K562 (cell line): ENCODE measurements at regions not wholly inside any gene's neighbourhood (a gene's known extent, or its start where the extent isn't known, plus 50 kb on each side); places are given as distances from the start of the nearest gene placed in this dataset.

Source experiments
- ATAC-seq: fragments of 200-7000 bp; cut with Tn5 transposase; 3 replicates; pipeline ENCODE4 v1.9.1; 2020; ENCODE audit warnings: moderate library complexity
- BruUV-seq: library from RNA; stranded (reverse); fragments of 400-500 nt; replicated peaks from 2 replicates; lab custom pipeline; 2021; lab: Mats Ljungman, UMichigan
- CTCF ChIA-PET: fragments of 300-600 bp; formaldehyde crosslinking; extraction: SDS; loops from one replicate; lab custom pipeline; 2021; ENCODE audit warnings: low intra/inter-chr PET ratio; lab: Yijun Ruan, JAX
- POLR2A ChIA-PET: fragments of 300-600, 350-650 bp; sonication (Branson Sonifier 250); formaldehyde crosslinking; extraction: SDS; loops from one replicate; lab custom pipeline; 2021; ENCODE audit warnings: antibody characterized with exemption, inconsistent platforms; lab: Yijun Ruan, JAX
- DNase-seq, 4 experiments: peaks; one replicate each; pipeline versions ENCODE4 v3.0.0 to v3.0.0-alpha.2; 2011 to 2018; ENCODE audit warnings: low spot score in 3 of 4, mixed read lengths in 3 of 4; ENCODE audit errors: extremely low read depth in 1 of 4
- FAIRE-seq: peaks from 2 replicates; lab custom pipeline; 2011; peaks lifted over from hg19 to GRCh38; lab: Jason Lieb, UNC
- H2AFZ ChIP-seq: 2 replicates; pipeline ENCODE4 v1.6.0; 2011; ENCODE audit warnings: low read depth, low read length, control low read depth, inconsistent platforms
- H3K27ac ChIP-seq: fragments of 200-600 bp; 3 replicates; pipeline ENCODE4 v1.8.0; 2011; ENCODE audit warnings: low read depth, mild to moderate bottlenecking, control low read depth, inconsistent platforms, low read length, moderate library complexity, mixed read lengths; ENCODE audit errors: extremely low read depth
- H3K27me3 ChIP-seq, 2 experiments: fragments of 300-600 bp in 1 of 2; 2 replicates in 1 of 2; 3 replicates in 1 of 2; pipeline versions ENCODE4 v1.6.0 to v1.8.0; 2011; ENCODE audit warnings: inconsistent platforms in 2 of 2, low read length in 2 of 2, mild to moderate bottlenecking in 1 of 2, mixed read lengths in 1 of 2, moderate library complexity in 1 of 2; ENCODE audit not compliant: control insufficient read depth in 2 of 2, insufficient read depth in 2 of 2
- H3K36me3 ChIP-seq: fragments of 300-600 bp; 3 replicates; pipeline ENCODE4 v1.8.0; 2011; ENCODE audit warnings: mild to moderate bottlenecking, low read length, inconsistent platforms; ENCODE audit not compliant: control insufficient read depth, insufficient read depth
- H3K4me1 ChIP-seq, 2 experiments: fragments of 200-600 bp in 1 of 2; replicated peaks in 1 of 2; 2 replicates in 1 of 2; 3 replicates in 1 of 2; pipeline versions ENCODE4 v1.5.1 to v1.8.0; 2011; ENCODE audit warnings: inconsistent platforms in 2 of 2, low read length in 2 of 2, mild to moderate bottlenecking in 1 of 2, mixed read lengths in 1 of 2, moderate library complexity in 1 of 2; ENCODE audit not compliant: control insufficient read depth in 2 of 2, insufficient read depth in 2 of 2
- H3K4me2 ChIP-seq: 2 replicates; pipeline ENCODE4 v1.6.1; 2011; ENCODE audit warnings: low read length, control low read depth, inconsistent platforms, mixed read lengths; ENCODE audit not compliant: insufficient read depth
- H3K4me3 ChIP-seq: fragments of 200-600 bp; sonication (generic), shearing (Covaris generic); 2 replicates; pipeline ENCODE4 v1.5.1; 2016; ENCODE audit warnings: control low read depth, inconsistent platforms
- H3K79me2 ChIP-seq: fragments of 200-600 bp; 3 replicates; pipeline ENCODE4 v1.8.0; 2011; ENCODE audit warnings: low read length, inconsistent platforms; ENCODE audit not compliant: control insufficient read depth, insufficient read depth
- H3K9ac ChIP-seq, 2 experiments: 2 replicates each; pipeline versions ENCODE4 v1.6.0 to v1.6.1; 2011; ENCODE audit warnings: low read depth in 2 of 2, low read length in 2 of 2, control low read depth in 1 of 2, inconsistent platforms in 1 of 2, mild to moderate bottlenecking in 1 of 2, mixed read lengths in 1 of 2; ENCODE audit not compliant: insufficient read depth in 1 of 2
- H3K9me1 ChIP-seq: one replicate; pipeline ENCODE4 v1.6.0; 2011; ENCODE audit warnings: inconsistent platforms, mild to moderate bottlenecking, low read length, moderate library complexity; ENCODE audit not compliant: control insufficient read depth, insufficient read depth
- H3K9me3 ChIP-seq: replicated peaks from 2 replicates; pipeline ENCODE4 v1.5.1; 2011; ENCODE audit warnings: low read depth, low read length, inconsistent platforms; ENCODE audit not compliant: control insufficient read depth, insufficient read depth
- H4K20me1 ChIP-seq: replicated peaks from 2 replicates; pipeline ENCODE4 v1.6.1; 2011; ENCODE audit warnings: low read length, inconsistent platforms, mixed read lengths; ENCODE audit not compliant: control insufficient read depth, insufficient read depth
- ELF2 ChIP-seq: fragments of 250-450 bp; sonication (Bioruptor Pico); IDR thresholded peaks from 2 replicates; pipeline ENCODE4 v1.5.0; 2021; ENCODE audit warnings: mild to moderate bottlenecking
- ETV1 ChIP-seq: fragments of 450-650 bp; conservative IDR thresholded peaks from 2 replicates; pipeline ENCODE4 v1.6.1; 2016; ENCODE audit warnings: missing genetic modification characterization, control low read depth, low read depth, missing compliant biosample characterization
- HNRNPH1 ChIP-seq: fragments of 200-400 bp; formaldehyde crosslinking; optimal IDR thresholded peaks from 2 replicates; pipeline ENCODE3; 2017; ENCODE audit warnings: low read depth, mild to moderate bottlenecking, low read length, moderate library complexity
- MTA1 ChIP-seq: fragments of 450-650 bp; IDR thresholded peaks from 2 replicates; pipeline ENCODE4 v1.6.1; 2017; ENCODE audit warnings: borderline replicate concordance
- MYC ChIP-seq, 2 experiments: fragments of 250-450 bp in 1 of 2; sonication (Bioruptor Pico) in 1 of 2; IDR thresholded peaks; 2 replicates each; pipeline versions ENCODE4 v1.5.1 to v1.6.1; 2012 to 2021; ENCODE audit warnings: low read depth in 2 of 2, borderline replicate concordance in 1 of 2, improper control_type of control experiment in 1 of 2, low read length in 1 of 2, mild to moderate bottlenecking in 1 of 2, moderate library complexity in 1 of 2
- NCOA1 ChIP-seq: fragments of 450-650 bp; IDR thresholded peaks from 2 replicates; pipeline ENCODE4 v1.6.1; 2016; ENCODE audit warnings: low read depth
- PML ChIP-seq: IDR thresholded peaks from 2 replicates; pipeline ENCODE4 v1.6.1; 2012; ENCODE audit warnings: low read length, inconsistent platforms
- PTRF ChIP-seq: fragments of 450-650 bp; IDR thresholded peaks from 2 replicates; pipeline ENCODE4 v1.6.1; 2016; ENCODE audit warnings: mild to moderate bottlenecking, missing genetic modification characterization, missing compliant biosample characterization
- RCOR1 ChIP-seq, 2 experiments: IDR thresholded peaks; 2 replicates each; pipeline ENCODE4 v1.6.1; 2012; ENCODE audit warnings: low read depth in 2 of 2, low read length in 2 of 2, borderline replicate concordance in 1 of 2, improper control_type of control experiment in 1 of 2
- YBX1 ChIP-seq: fragments of 450-650 bp; IDR thresholded peaks from 2 replicates; pipeline ENCODE4 v1.7.1; 2016; ENCODE audit warnings: mild to moderate bottlenecking
- ZBED1 ChIP-seq: IDR thresholded peaks from 2 replicates; pipeline ENCODE4 v1.6.1; 2014
- ZNF184 ChIP-seq: sonication (generic); formaldehyde crosslinking; IDR thresholded peaks from 2 replicates; pipeline ENCODE4 v1.5.0; 2020; ENCODE audit warnings: missing genetic modification reagents
- ZNF444 ChIP-seq: fragments of 250-450 bp; sonication (Bioruptor Pico); IDR thresholded peaks from 2 replicates; pipeline ENCODE4 v1.4.0; 2020; ENCODE audit warnings: mild to moderate bottlenecking, moderate library complexity
- ZNF707 ChIP-seq: fragments of 250-450 bp; sonication (Bioruptor Pico); conservative IDR thresholded peaks from 2 replicates; pipeline ENCODE4 v1.8.0; 2022; ENCODE audit warnings: inconsistent platforms, mild to moderate bottlenecking, moderate library complexity
- WGBS: fragments of 100-300 bp; shearing (Covaris generic); methylation state at CpG from one replicate; pipeline ENCODE4 v1.1.6; 2016; ENCODE audit warnings: low coverage, mixed read lengths; ENCODE audit not compliant: insufficient coverage; ENCODE audit errors: missing lambda C conversion rate; 5-methylcytosine and 5-hydroxymethylcytosine counted together
- in situ Hi-C: fragments of 300-500 bp; cut with MboI; formaldehyde crosslinking; loops from 4 replicates; pipeline ENCODE4 v1.15.0; 2018; ENCODE audit warnings: inconsistent platforms, mixed read lengths
- intact Hi-C: fragments of 100-400 bp; cut with micrococcal nuclease; formaldehyde crosslinking; loops from 2 replicates; pipeline ENCODE4 v1.14.2; 2022
- TF ChIP-seq, protein P1 (sequence below): sonication (generic); formaldehyde crosslinking; IDR thresholded peaks from 2 replicates; pipeline ENCODE4 v1.5.0; 2020; ENCODE audit warnings: missing genetic modification reagents
- TF ChIP-seq, protein P2 (sequence below): fragments of 450-650 bp; IDR thresholded peaks from 2 replicates; pipeline ENCODE4 v1.6.1; 2016; ENCODE audit warnings: low read depth

DNA sequence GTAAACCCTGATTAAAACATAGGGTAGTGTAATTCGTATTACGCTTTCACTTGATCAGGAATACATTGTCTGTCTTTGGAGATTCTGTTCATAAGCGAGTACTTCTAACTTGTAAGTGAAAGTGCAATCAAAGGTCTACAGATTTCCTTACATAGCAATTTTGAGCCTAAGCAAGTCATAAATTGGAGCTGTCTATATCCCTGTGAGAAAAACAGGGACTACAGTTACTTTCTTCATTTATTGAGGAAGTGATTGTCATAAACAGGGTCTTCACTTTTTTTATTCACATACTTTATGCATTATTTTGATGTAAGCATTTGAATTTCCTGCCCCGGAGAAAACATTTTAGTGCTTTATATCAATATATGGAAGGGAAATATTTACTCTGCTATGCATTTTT, 670.4 kb downstream of the CBLN2 start:
- Histone ChIP-seq H3K27me3 (no peaks in the 10 kb centered on the region), H3K4me3 (no peak overlapping the region), H2AFZ (no peak overlapping the region), H3K36me3 (no peaks in the 10 kb centered on the region), H3K4me1 (no peaks in the 10 kb centered on the region), H3K4me2 (no peak overlapping the region), H3K9me1 (no peaks in the 10 kb centered on the region), H3K79me2 (no peaks in the 10 kb centered on the region), H4K20me1 (no peaks in the 10 kb centered on the region), H3K9ac (no peak overlapping the region), H3K9me3 (no peaks in the 10 kb centered on the region), H3K27ac (no peak overlapping the region)
- no peak for TF ChIP-seq MYC (IDR thresholded peaks at IDR 0.05; ENCODE audit: low read depth, low read length)
- no peak for TF ChIP-seq MYC (CRISPR knock-in tag; IDR thresholded peaks at IDR 0.05; ENCODE audit: borderline replicate concordance, low read depth)
- TF ChIP-seq ZNF444 (CRISPR knock-in tag) = no peak
- no peak for TF ChIP-seq ELF2 (CRISPR knock-in tag)
- no peak for TF ChIP-seq ETV1 (tag)
- no peak for TF ChIP-seq RCOR1 (IDR thresholded peaks at IDR 0.05; ENCODE audit: borderline replicate concordance in 1 of 2, low read depth in 2 of 2, low read length in 2 of 2)
- no peak for TF ChIP-seq ZNF707 (CRISPR knock-in tag)
- TF ChIP-seq, protein P1, sequence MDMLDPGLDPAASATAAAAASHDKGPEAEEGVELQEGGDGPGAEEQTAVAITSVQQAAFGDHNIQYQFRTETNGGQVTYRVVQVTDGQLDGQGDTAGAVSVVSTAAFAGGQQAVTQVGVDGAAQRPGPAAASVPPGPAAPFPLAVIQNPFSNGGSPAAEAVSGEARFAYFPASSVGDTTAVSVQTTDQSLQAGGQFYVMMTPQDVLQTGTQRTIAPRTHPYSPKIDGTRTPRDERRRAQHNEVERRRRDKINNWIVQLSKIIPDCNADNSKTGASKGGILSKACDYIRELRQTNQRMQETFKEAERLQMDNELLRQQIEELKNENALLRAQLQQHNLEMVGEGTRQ (CRISPR knock-in tag) = no peak
- no peak for TF ChIP-seq PTRF
- no peak for TF ChIP-seq ZBED1
- TF ChIP-seq YBX1 = no peak
- no peak for TF ChIP-seq MTA1
- TF ChIP-seq HNRNPH1 = no peak
- no peak for TF ChIP-seq PML
- no peak for TF ChIP-seq NCOA1
- no peak for TF ChIP-seq ZNF184 (CRISPR knock-in tag)
- TF ChIP-seq, protein P2, sequence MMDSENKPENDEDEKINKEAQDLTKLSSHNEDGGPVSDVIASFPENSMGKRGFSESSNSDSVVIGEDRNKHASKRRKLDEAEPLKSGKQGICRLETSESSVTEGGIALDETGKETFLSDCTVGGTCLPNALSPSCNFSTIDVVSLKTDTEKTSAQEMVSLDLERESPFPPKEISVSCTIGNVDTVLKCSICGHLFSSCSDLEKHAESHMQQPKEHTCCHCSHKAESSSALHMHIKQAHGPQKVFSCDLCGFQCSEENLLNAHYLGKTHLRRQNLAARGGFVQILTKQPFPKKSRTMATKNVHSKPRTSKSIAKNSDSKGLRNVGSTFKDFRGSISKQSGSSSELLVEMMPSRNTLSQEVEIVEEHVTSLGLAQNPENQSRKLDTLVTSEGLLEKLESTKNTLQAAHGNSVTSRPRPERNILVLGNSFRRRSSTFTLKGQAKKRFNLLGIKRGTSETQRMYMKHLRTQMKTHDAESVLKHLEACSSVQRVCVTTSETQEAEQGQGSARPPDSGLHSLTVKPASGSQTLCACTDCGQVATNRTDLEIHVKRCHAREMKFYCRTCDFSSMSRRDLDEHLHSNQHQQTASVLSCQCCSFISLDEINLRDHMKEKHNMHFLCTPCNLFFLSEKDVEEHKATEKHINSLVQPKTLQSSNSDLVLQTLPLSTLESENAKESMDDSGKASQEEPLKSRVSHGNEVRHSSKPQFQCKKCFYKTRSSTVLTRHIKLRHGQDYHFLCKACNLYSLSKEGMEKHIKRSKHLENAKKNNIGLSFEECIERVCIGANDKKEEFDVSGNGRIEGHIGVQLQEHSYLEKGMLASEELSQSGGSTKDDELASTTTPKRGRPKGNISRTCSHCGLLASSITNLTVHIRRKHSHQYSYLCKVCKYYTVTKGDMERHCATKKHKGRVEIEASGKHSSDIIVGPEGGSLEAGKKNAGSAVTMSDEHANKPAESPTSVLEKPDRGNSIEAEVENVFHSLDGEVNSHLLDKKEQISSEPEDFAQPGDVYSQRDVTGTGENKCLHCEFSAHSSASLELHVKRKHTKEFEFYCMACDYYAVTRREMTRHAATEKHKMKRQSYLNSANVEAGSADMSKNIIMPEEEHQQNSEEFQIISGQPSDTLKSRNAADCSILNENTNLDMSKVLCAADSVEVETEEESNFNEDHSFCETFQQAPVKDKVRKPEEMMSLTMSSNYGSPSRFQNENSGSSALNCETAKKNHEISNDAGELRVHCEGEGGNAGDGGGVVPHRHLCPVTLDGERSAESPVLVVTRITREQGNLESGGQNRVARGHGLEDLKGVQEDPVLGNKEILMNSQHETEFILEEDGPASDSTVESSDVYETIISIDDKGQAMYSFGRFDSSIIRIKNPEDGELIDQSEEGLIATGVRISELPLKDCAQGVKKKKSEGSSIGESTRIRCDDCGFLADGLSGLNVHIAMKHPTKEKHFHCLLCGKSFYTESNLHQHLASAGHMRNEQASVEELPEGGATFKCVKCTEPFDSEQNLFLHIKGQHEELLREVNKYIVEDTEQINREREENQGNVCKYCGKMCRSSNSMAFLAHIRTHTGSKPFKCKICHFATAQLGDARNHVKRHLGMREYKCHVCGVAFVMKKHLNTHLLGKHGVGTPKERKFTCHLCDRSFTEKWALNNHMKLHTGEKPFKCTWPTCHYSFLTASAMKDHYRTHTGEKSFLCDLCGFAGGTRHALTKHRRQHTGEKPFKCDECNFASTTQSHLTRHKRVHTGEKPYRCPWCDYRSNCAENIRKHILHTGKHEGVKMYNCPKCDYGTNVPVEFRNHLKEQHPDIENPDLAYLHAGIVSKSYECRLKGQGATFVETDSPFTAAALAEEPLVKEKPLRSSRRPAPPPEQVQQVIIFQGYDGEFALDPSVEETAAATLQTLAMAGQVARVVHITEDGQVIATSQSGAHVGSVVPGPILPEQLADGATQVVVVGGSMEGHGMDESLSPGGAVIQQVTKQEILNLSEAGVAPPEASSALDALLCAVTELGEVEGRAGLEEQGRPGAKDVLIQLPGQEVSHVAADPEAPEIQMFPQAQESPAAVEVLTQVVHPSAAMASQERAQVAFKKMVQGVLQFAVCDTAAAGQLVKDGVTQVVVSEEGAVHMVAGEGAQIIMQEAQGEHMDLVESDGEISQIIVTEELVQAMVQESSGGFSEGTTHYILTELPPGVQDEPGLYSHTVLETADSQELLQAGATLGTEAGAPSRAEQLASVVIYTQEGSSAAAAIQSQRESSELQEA = no peak
- ChIA-PET CTCF (interaction anchor here (0.6 kb wide), 1 partner anchor 337 kb away, joined by 5 read pairs; no protein-coding TSS in a partner anchor), POLR2A (no interaction called here)
- ATAC-seq (no peak), FAIRE-seq (no peak), DNase-seq (no peak)
- BruUV-seq = no TSS peak
- intact Hi-C loops = no loop called here
- in situ Hi-C loops = no loop called here
- 0% methylated on average over 2 of the region's 4 CpGs for WGBS
